ENCODE measurements at regions not wholly inside any gene's neighbourhood (a gene's known extent, or its start where the extent isn't known, plus 50 kb on each side); places are given as distances from the start of the nearest gene placed in this dataset.

DNA sequence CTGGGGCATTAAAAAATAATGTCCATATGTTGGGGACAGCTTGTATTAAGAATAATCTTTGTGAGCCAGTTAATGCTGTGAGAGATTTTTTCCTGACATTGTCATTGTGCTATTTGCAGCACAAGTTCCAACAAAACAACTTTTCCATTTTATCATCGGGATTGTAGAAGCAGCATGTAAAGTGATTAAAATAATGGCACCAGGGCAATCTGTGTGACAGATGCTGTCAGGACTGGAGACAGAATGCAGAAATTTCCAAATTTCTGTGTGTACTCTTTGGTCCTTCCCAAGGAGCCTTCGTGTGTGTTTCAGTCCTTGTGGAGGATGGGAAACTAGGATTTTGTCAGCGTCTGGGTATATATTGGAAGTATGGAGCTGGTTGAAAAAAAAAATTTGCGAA lies 101.5 kb upstream of the LIMCH1 start:
- TF ChIP-seq, protein P1, sequence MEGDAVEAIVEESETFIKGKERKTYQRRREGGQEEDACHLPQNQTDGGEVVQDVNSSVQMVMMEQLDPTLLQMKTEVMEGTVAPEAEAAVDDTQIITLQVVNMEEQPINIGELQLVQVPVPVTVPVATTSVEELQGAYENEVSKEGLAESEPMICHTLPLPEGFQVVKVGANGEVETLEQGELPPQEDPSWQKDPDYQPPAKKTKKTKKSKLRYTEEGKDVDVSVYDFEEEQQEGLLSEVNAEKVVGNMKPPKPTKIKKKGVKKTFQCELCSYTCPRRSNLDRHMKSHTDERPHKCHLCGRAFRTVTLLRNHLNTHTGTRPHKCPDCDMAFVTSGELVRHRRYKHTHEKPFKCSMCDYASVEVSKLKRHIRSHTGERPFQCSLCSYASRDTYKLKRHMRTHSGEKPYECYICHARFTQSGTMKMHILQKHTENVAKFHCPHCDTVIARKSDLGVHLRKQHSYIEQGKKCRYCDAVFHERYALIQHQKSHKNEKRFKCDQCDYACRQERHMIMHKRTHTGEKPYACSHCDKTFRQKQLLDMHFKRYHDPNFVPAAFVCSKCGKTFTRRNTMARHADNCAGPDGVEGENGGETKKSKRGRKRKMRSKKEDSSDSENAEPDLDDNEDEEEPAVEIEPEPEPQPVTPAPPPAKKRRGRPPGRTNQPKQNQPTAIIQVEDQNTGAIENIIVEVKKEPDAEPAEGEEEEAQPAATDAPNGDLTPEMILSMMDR (IDR thresholded peaks at IDR 0.05), result no peak
- ATAC-seq (ENCODE audit: low FRiP score) (no peak), DNase-seq (ENCODE audit: low spot score) (no peak)

DNA sequence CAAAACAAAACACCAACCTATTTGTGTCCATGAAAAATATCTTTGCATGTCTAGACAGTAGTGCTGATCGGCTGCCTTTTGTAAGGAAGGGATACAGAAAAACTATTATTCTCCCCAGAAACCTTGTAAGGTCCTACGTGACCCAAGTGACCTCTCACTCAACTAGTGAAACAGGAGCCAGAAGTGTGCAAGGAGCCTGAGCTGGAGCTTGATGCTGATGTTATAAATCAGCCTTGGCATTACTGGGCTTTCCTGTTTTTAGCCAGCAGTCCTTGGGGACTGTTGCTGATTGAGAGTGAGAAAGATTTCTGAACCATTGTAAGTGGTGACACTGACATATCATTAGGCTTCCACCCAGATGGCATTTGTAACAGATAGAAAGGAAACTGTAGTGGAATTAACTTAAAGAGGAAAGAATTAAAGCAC lies 100.8 kb upstream of the LIMCH1 start:
- ATAC-seq (ENCODE audit: low FRiP score) (no peak), DNase-seq (ENCODE audit: low spot score) (no peak)
- TF ChIP-seq, protein P1 (IDR thresholded peaks at IDR 0.05), result no peak

DNA sequence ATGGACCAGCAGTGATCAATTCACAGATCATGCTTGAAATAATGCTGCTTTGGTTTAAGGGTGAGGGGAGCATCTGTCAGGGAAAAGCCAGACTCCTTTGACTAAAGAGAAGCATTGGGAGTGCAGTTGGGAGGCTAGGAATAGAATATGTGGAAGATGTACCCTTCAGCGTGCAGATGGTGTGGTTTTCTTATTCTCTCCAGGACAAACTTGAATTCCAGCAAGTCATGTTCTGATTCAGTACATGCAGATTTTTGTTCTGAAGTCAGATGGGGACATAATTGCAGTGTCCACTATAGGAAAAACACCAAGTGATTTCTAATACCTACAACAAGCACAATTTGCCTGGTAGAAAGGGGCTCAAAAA lies 99.0 kb upstream of the LIMCH1 start:
- TF ChIP-seq, protein P1 (IDR thresholded peaks at IDR 0.05), result no peak

DNA sequence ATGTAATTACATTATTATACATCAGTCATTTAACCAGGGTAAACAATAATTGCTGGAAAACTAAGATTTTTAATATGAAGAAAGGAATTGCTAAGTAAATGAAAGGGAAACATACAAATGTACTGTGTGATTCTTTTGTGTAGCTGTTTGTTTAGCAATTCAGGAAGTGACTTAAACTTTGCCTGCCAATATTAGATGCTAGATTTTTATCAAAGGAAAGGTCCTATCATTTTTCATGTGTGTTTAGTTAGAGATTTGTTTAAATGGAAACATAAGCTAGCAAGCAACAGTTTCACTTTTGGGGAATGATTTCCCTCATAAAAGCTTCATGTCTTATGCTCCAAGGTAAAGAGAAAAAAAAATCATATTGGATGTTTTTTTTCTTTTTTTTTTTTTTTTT lies 95.1 kb upstream of the LIMCH1 start:
- no peak for ATAC-seq (ENCODE audit: low FRiP score)
- TF ChIP-seq, protein P1 (IDR thresholded peaks at IDR 0.05), result no peak
- no peak for DNase-seq (ENCODE audit: low spot score)

More for the DNA sequence above, 99.0 kb upstream of the LIMCH1 start:
- no peak for DNase-seq (ENCODE audit: low spot score)
- no peak for ATAC-seq (ENCODE audit: low FRiP score)

DNA sequence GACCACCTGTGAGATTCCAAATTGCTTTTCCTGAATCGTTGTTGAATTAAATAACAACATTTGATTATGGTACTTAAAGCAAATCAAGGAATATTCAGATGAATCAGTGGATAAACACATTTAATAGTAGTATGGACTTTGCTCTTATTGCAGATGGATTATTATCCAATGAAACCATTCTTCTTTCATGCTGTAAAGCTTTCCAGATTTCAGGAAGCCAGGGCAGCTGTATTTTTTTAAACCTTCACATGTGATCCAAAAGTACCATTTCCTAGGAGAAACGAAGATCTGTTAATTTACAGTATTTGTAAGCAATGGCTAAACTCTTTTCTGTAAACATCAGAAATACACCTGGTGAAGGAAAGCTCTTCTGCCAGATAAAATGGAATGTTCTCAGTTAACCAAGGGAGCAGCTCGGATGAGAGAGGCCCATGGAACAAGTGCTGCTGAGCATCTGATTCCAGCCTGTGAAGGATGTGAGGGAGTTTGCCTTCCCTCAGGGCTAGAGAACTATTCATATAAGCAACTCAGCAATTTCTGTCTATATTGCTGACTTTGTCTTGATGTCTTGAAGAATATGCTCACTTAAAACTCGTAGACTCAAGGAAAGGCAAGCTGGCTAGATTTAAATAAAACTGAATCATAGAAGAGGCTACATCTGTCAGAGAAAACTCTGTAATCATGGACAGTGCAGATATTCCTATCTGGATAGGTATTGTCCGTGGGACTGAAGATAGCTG lies 94.4 kb upstream of the LIMCH1 start:
- ATAC-seq (ENCODE audit: low FRiP score) (no peak), DNase-seq (ENCODE audit: low spot score) (no peak)
- TF ChIP-seq, protein P1 (IDR thresholded peaks at IDR 0.05), result no peak

DNA sequence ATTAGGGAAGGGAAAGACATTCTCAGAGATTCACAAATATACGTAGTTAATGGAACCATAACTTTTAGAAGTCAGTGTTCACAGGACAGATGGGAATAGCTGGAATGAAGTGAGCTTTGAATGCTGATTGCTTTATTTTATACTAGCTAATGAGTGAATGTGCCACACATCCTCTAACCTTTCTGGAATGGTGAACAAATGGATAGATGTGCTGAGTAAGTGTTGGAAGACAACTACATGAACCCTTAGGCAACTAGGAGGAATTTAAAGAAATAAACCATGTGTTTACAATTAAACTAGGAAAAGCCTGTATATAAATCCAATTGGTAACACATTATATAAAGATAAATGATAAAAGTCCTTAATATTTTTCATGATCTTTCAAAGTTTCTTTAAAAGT lies 91.6 kb upstream of the LIMCH1 start:
- TF ChIP-seq, protein P1 (IDR thresholded peaks at IDR 0.05), result no peak
- ATAC-seq (ENCODE audit: low FRiP score), result no peak
- DNase-seq (ENCODE audit: low spot score), result no peak

DNA sequence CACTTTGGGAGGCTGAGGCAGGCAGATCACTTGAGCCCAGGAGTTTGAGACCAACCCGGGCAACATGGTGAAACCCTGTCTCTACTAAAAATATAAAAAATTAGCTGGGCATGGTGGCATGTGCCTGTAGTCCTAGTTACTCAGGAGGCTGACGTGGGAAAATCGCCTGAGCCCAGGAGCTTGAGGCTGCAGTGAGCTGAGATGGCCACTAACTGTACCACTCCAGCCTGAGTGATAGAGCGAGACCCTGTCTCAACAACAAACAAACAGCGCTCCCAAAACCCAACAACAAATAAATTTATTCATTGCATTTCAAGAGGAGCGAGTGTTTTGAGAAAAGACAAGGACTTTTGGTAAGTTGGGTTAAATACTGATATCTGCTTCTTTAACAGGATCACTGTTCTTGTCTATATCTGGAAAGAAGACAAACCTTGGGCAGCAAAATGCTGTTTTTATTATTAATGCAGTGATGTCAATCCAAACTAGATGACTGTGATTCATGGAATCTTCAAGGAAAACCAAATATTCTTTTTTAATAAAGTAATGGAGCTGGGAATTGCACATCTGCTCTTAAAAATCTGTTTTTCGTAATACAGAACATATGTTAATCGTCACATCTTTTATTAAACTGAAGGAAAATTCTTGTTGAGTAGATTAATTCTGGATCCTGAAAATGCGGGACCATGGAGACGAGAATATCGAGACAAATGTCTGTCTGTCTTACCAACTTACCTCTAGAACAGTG lies 90.8 kb upstream of the LIMCH1 start:
- no peak for ATAC-seq (ENCODE audit: low FRiP score)
- TF ChIP-seq, protein P1 (IDR thresholded peaks at IDR 0.05), result no peak
- DNase-seq (ENCODE audit: low spot score), result no peak

All from omental fat pad (tissue), 3 donors.